ENCODE measurements at regions not wholly inside any gene's neighbourhood (a gene's known extent, or its start where the extent isn't known, plus 50 kb on each side); places are given as distances from the start of the nearest gene placed in this dataset.
"Not testable (repeated sequence)": the region's sequence is repeated elsewhere in the genome, so short reads cannot be mapped to it uniquely, and the experiment has no call there.

DNA sequence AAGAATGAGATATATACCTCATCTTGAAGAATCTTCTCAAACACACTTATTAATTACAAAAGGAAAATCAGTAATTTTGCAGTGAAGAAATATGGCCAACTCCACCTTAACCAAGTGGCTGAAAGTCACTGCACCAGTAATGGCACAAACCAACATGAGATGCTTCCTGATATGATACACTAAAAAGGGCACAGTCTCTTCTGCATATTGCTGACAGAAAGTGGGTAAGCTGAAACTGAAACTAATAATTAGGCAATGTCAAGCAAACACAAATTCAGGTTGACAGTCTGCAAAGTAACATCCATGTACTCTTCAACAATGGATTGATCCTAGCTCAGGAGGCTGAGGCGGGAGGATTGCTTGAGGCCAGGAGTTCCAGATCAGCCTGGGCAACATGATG lies 56.1 kb downstream of the ZNF22 start:
- DNase-seq (ENCODE audit: low spot score): not testable (repeated sequence)

DNA sequence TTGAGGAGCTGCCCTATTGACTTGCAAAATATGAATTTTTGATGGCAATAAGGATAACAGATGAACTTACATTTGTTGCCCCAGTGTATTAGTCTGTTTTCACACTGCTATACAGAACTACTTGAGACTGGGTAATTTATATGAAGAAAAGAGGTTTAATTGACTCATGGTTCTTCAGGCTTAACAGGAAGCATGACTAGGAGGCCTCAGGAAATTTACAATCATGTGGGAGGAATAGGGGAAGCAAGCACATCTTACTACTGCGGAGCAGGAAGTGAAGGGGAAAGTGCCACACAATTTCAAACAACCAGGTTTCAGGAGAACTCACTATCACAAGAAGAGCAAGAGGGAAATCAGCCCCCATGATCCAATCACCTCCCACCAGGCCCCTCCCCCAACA lies 57.9 kb downstream of the ZNF22 start:
- DNase-seq (ENCODE audit: low spot score): peak; percentile 34

DNA sequence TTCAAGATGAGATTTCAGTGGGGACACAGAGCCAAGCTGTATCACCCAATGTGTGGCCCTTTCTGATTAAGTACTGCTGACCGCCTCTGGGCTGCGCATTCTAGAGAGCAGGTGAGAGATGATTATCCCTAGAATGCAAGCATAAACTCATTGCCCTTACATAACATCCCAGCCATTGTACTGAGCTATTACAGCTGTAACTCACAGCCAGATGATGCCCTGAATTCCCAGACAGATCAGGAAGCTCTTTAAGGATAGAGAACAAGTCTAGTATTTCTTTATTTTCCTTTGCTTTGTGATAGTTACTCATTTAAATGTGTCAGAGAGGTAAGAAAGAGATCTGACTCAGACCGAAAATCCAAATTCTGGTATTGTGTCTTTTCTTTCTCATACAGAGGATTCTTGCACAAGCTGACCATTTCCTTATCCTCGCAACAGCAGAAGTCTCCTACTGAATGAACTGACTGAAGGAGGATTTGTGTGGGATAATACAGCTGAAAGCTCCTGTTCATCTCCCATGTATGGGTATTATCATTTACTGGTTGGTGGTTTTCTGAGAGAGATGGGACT lies 58.4 kb downstream of the ZNF22 start:
- DNase-seq (ENCODE audit: low spot score): no peak

DNA sequence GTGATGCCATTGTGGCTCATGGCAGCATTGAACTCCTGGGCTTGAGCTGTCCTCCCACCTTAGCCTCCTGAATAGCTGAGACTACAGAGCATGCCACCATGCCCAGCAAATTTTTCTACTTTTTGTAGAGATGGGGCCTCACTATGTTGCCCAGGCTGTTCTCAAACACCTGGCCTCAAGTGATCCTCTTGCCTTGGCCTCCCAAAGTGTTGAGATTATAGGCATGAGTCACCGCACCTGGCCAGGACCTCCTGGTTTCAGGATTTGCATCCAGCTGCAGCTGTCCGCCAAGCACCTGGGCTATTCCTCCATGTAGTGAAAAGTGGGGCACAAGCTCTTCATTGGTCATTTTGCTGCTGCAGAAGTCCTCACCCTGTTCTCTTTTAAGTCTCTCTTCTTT lies 58.9 kb downstream of the ZNF22 start:
- DNase-seq (ENCODE audit: low spot score): no peak

DNA sequence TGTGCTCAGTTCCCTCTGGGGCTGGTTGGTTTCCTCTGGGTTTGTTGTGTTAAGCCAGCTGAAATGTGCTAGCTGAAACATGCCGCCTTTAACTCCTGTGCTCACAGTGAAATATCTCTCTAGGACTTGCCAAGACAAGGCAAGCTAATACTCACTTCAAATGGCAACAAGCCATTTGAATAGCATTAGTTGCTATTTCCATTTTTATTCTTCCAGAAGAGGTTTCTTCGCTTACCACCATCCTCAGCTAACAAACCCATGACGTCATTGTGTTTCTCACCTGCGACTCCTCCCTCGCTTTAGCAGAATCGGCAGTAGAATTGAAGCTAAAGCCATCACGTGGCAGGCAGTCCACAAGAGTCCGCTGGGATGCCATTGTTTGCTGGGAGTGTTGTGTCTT lies 61.3 kb downstream of the ZNF22 start:
- DNase-seq (ENCODE audit: low spot score): no peak

DNA sequence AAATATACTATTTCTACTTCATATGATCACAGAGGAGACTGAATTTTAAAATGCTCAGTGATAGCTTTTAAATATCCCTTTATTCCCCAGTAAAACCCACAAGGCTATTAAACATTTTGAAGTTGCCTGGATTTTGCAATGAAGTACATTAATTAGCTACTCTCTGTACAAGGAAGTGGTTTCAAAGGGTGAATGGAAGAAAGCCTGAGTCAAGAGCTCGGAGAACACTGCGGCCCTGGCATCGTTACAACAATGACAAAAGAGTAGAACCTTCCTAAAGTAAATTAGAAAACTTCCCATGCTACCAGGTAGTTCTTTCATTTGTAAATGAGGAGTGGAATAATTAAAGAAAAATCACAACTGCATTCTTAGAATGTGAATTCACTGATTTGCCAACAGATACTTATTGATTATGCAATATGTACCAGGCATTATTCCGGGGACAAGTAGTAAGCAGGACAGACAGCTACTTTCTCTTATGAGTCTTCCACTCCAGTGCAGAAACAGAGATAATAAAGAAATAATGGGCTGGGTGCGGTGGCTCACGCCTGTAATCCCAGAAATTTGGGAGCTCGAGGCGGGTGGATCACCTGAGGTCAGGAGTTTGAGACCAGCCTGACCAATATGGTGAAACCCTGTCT lies 63.0 kb downstream of the ZNF22 start:
- no peak for DNase-seq (ENCODE audit: low spot score)

DNA sequence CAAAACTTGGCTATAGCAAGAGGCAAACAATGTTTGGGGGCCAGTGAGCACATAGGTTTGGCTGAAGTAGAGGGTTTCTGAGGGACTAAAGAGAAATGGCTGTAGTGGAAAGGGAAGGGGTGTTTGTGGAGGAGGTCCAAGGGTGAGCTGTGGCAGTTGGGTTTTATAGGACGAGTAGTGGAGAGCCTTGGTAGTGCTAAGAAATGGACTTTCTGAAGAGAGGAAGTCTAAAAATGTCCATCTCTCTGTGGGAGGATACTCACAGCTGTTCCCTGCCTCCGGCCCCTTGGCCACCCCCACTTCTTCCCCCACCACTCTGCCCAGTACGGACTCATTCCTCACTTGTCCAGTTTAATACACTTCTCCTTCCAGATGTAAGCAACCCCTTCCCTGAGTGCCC lies 64.3 kb downstream of the ZNF22 start:
- DNase-seq (ENCODE audit: low spot score): no peak

DNA sequence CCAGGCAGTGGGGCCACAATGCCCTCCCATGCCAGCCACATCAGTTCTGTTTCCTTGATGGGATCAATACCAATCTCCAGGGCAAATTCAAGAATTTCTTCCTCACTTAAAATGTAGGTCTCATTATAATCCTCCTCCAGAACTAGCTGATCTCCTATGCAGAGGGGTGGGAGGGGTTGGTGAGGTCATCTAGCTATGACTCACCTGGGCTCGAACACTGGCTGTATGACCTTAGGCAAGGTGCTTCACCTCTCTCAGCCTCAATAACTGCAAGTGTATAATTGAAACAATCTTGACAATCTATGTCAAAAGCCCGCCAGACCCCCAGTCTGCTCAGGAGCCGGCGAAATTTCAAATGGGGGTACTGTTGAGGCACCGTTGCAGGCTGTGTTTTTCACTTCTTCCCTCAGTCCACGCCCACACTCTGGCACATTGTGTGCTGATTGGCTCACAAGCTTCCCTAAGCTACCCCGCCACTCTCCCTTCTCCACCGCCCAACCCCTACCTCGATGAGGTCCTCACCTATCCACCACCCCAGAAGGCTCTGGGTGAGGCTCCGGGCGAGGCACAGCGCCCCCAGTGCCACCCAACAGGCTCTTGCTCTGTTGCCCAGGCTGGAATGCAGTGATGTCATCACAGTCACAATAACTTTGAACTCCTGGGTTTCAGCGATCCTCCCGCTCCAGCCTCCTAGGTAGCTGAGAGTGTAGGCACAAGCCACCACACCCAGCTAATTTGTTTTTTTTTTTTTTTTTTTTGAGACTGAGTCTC lies 70.5 kb downstream of the ZNF22 start:
- peak; percentile 6 for DNase-seq (ENCODE audit: low spot score)

DNA sequence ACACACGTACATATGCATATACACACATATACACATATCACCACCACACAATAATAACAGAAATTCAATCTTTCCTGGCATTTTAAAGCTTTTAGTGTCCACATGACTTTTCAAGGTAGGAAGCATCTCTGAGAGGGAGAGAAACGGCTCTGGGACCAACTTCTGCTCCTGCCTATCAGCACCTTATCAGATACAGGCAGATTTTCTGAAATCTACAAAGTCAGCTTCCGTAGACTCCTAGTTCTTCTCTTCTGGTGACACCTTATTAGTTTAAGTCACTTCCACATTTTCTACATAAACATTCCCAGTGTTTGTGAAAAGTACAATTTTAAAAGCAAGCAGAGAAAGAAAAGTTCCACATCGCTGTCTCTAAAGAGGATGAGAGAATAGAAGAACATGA lies 74.5 kb downstream of the ZNF22 start:
- DNase-seq (ENCODE audit: low spot score): no peak

DNA sequence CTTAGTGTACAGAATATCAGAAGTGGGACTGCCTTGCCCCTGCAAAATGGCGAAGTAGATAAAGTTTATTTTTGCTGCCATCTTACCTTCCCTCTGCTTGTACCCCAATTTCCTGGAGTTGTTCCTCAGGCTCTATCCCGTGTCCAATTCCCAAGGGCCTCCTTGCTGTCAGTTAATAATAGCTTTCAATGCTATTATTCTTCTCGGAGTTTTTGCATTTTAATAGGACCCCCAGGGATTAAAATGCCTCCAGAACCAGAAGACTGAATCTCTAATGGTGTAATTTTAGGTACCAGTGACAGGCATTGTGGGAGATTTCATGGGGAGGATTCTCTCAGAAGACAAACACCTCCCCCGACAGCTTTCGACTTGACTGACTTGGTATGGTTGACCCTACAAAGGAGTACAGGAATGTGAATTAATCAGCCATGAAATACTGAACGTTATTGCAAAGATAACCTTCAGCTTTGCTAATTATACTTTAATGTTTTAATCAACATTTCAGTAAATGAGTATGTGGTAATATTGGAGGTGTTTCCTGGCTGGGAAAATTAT lies 75.2 kb downstream of the ZNF22 start:
- DNase-seq (ENCODE audit: low spot score): no peak

DNA sequence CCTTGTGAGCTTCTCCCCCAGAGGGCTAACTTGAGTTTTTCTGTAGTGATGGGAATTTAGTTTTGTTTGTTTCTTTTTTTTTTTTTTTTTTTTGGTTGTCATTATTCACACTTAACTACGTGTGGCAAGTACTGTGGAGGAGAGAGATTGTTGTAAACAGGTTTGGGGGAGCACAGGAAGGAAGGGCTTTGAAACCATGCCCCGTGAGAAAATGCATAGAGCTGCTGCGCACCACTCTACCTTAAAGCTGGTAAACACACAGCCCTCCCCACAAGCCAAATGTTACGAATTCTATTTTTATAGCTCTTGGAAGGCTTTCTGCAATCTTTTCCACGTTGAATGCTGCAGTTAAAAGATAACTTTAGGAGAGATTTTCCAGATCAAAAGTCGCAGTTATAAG lies 76.2 kb downstream of the ZNF22 start:
- no peak for DNase-seq (ENCODE audit: low spot score)

DNA sequence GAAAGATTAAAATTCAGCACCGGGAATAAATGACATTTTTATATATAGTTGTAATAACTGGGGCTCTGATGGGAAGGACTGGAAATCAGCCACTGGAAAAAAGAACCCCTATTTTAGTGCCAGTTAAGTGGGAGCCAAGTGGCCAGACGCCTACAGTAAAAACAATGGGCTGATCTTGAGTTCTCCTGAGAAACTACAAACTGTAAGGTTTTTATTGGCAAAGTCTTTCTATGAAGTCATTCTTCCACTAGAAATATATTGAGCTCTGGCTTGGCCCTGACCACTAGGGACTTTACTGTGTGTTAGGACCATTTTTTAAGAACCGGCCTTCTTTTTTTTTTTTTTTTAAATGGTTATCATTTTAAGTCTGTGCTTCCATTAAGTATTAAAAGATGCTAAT lies 79.6 kb downstream of the ZNF22 start:
- DNase-seq (ENCODE audit: low spot score): no peak

DNA sequence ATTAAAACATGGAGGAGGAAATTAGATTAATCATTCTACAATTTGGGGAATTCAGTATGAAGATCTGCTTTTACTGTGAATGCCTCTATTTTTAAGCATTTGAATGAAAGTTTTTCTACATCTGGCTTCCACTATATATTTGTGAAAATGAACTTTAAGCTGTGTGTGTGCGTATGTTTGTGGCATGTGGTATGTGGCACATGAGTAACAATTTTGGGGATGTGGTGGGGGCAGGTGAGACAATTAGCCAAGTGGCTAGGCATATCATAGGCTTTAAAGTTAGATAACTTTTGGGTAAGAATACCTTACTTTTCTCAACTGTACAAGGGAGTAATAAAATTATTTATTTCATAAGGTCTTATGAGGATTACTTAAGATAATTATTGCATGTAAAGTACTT lies 81.5 kb downstream of the ZNF22 start:
- DNase-seq (ENCODE audit: low spot score): no peak

DNA sequence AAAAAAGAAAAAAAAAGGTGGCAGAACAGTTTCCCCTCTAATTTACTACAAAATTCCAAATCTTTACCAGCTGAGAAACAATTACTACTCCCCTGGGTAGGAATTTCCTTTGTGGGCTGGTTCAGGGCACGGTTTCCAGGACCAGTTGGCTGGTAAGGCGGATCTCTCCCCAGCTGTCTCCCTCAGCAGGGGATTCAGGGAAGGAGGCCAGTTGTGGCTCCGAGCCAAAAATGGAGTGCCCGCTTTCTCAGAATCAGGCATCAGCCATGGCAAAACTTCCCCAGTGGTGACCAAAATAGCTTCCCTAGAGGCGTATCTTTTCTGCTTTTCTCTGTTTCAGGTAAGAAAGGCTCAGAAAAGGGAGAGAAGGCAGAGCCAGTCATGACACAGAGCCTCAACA lies 91.2 kb downstream of the ZNF22 start:
- DNase-seq (ENCODE audit: low spot score): no peak

DNA sequence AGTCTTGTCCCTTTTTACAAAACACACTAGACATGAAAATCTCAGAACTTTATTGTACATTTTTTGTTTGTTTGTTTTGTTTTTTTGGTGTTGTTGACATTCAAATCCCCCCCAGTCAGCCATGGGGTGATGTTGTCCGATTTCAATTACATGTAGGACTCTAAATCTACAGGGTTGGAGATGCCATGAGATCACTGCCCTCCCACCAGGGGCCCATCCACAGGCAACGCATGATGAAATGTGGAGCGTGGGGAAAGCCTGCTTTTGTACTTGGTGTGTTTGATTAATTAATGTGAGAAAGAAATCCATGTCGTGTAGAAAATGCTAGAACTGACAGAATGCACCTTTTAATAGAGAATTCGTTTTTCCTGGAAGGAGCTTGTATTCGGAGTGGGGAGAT lies 93.2 kb downstream of the ZNF22 start:
- no peak for DNase-seq (ENCODE audit: low spot score)

DNA sequence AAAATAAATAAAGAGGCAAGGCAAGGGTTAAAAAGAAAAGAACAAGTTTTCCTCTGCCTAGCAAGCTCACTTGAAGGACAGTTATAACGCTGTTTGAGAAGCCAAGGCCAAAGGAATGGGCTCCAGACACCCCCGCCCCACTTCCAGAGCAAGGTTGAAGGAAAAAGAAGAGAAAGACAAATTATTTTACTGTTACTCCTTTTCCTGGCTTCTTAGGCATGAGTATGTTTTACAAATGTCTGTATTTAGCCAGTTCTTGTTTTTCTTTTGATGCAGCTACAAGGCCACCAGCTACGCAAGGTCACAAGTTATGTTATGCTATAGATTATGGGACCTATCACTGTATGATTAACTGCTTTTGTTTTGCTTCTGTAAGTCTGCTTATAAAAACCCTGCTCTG lies 94.6 kb downstream of the ZNF22 start:
- no peak for DNase-seq (ENCODE audit: low spot score)

DNA sequence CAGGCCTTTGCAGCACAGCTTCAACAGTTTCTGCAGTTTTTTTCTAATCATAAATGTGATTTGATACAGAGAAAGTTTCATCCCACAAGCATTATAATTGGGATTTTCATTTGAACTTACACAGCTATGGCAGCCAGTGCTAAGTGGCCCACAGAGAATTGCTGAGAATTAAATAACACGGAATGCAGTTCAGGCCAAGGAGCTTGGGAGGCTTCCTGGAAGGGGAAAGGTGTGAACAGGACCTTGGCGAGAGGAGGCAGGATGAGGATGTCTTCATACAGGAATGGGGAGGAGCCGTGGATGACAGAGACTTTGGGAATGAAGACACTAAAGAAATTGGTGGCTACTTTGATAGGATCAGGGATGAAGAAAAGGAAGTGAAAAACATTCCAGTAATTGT lies 95.3 kb downstream of the ZNF22 start:
- no peak for DNase-seq (ENCODE audit: low spot score)

DNA sequence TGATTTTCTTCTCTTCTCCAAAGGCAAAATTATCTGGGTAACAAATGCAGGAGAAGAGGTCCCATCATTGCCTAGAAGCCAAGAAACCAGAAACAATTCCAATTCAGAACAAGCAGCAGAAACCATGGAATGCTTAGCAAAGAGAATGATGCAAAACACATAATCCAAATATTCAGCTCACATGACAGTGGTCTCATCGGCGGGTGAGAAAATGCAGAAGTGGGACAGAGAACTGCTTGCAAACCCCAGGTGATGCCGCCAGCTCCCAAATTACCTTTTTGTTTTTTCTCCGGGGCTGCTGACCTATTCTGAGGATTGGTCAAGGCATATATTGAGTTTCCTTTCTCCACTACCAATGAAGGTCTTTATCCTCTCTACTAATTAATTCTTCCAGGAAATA lies 99.7 kb downstream of the ZNF22 start:
- DNase-seq (ENCODE audit: low spot score): no peak

DNA sequence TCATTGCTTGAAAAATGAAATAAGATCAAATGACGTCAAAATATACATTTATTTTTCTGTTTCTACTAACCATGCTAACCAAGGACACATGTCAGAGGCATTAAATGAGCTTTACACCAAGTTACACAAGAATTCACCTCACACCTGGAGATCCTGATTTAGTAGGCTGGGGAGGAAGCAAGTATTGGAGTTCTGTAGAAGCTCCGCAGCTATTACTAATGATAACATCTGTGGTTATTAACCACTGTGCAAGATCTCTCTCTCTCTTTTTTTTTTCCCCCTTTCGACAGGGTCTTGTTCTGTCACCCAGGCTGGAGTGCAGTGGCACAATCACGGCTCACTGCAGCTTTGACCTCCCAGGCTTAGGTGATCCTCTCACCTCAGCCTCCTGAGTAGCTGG lies 104.0 kb downstream of the ZNF22 start:
- no peak for DNase-seq (ENCODE audit: low spot score)

DNA sequence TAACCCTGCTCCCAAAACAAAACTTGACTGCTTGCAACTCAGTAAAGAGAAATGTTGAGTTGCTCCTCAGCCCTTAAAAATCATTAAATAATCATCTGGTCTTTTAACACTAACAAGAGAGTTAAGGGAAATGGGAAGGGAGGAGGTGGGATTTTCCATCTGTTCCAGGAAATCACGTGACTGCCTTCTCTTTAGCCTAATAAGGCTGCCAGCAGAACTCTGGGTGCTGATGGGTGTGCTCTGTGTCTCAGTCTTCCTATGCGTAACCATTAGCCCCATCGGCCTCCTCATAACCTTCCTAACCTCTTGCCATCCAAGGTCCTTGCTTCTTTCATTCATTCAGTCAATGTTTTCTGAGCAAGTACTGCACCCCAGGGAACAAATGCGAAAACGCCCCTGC lies 104.6 kb downstream of the ZNF22 start:
- DNase-seq (ENCODE audit: low spot score): not testable (repeated sequence)

DNA sequence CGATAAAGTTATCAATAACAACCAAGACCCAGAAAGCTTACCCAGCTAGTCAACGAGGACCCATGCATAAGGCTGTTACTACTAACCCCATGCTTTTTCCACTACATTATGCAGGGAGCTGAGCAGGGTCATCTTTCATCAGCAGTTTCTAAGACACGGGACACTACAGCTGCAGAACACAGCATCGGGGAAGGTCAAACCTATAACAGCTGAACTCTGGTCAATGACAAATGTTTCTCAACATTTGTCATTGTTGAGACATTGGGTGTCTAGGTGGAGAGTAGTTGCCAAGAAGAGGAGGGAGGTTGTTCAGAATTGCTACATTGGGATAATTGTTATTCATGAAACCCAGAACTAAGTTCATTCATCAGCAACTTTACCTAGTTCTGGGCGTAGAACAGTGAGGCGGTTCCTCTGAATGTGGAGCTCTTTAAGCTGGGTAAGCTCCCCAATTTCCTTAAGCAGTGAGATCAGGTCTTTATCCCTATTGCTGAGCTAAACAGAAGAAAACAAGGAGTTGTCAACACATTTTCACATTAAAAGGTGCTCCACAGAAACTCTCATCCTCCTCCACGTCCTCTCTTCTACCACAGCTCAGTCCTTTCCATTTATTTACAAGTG lies 105.6 kb downstream of the ZNF22 start:
- DNase-seq (ENCODE audit: low spot score): no peak

DNA sequence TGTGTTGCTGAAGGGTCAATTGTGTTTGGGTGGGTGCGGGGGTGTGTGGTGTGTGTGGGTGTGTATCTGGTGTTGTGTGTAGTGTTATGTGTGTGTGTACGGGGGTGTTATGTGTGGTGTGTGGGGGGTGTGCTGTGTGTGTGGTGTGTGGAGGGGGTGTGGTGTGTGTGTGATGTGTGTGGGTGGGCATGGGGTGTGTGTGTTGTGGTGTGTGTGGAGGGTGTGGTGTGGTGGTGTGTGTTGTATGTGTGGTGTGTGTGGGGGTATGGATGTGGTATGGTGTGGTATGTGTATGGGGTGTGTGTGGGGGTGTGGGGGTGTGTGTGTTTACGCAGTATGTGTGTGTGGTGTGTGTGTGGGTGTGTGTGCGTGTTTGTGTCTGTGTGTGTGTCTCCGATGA lies 110.8 kb downstream of the ZNF22 start:
- DNase-seq (ENCODE audit: low spot score): no peak

DNA sequence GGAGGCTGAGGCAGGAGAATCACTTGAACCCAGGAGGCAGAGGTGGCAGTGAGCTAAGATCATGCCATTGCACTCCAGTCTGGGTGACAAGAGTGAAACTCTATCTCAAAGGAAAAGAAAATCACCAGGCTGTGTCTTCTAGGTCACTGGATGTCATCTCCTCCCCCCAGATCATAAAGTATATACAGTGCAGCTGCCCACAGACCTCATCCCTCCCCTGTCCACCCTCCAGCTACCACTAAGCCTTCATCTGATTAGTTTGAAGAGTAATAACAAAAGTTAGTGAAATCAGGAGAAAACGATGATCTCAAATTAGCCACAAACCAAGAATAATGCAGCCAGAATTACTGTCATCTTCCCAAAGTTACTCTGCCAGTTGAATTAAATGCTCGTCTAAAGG lies 117.2 kb downstream of the ZNF22 start:
- not testable (repeated sequence) for DNase-seq (ENCODE audit: low spot score)
